ENCODE measurements at regions not wholly inside any gene's neighbourhood (a gene's known extent, or its start where the extent isn't known, plus 50 kb on each side); places are given as distances from the start of the nearest gene placed in this dataset.

DNA sequence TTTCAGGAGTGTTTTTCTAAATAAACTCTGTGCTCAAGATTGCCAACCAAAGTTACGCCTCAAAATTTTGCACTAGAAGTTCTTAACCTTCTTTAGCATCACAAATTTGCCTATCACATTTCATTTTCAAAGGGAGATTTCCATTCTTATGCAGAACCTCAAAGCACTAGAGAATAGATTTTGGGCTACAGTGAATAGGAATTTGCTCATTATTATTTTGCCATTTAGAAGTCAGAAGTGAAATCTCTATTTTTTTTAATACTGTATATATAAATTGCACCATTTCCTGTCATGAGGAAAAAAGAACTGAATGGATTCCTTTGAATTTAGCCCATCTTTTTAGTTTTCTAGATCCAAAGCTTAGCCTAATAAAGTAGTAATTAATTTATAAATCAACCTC is 796.4 kb downstream of the ADGRL2 start:
- H3K27ac ChIP-seq: no peak overlapping the region
- no peak for TF ChIP-seq CTCF (conservative IDR thresholded peaks at IDR 0.05)
- no peak for TF ChIP-seq ZFX (IDR thresholded peaks at IDR 0.05)

DNA sequence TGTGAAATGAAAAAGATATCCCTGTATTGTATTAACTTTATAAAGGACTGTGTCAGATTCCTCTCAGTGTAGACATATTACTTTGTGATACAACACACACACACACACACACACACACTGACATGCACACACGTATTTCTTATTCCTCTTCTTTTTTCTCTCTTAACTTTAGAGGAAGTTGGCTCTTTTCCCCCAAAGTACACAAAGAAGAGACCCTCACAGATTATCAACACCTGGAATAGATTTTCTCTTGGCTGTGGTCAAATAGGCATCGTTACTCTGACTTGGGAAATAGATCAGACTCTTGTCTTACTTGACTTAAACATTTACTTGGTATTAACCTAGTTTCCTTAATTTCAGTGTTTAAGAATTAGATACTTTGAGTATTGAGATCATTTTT is 792.8 kb downstream of the ADGRL2 start:
- TF ChIP-seq CTCF (conservative IDR thresholded peaks at IDR 0.05): no peak
- no peak for TF ChIP-seq ZFX (IDR thresholded peaks at IDR 0.05)
- H3K27ac ChIP-seq: no peak overlapping the region

DNA sequence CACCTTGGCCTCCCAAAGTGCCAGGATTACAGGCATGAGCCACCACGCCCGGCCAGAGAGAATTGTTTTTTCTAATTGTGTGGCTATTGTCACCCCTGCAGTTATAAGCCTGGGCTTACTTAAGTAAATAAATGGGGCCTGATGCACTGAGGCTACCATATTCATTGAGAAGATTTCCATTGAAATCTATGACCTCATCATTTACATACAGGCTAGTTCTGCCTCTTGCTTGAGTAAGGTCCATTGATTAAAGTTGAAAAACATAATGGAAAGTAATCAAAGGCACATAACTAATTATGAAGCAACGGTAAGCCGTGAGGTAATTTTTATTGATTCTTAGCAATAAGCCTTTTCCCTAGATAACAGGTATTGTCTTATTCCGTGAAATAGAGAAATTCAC is 788.9 kb downstream of the ADGRL2 start:
- TF ChIP-seq CTCF (conservative IDR thresholded peaks at IDR 0.05) (no peak), ZFX (IDR thresholded peaks at IDR 0.05) (no peak)

DNA sequence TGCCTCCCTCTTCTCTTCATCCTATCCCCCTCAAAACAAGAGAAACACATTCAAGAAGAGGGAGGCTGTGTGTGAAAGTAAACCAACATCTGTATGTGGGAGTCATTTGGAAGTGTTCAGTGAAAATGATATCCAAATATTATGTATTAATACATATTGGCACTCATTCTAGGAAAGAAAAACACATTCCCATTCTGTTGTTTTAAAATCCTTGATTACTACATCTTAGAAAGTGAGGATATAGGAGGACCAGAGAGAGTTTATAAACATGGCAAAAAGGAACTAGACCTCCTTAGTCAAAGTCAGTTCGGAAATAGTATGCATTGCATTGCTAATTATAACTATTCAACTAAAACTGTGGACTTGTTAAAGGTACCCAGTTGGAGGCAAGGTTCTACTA is 786.6 kb downstream of the ADGRL2 start:
- TF ChIP-seq CTCF (conservative IDR thresholded peaks at IDR 0.05) (no peak), ZFX (IDR thresholded peaks at IDR 0.05) (no peak)
- no peak overlapping the region for H3K27ac ChIP-seq

More for the DNA sequence above, 788.9 kb downstream of the ADGRL2 start:
- no peak overlapping the region for H3K27ac ChIP-seq

- no peak for TF ChIP-seq ZFX (IDR thresholded peaks at IDR 0.05)
- no peak for TF ChIP-seq CTCF (conservative IDR thresholded peaks at IDR 0.05)
- no peak overlapping the region for H3K27ac ChIP-seq
These were observed 785.7 kb downstream of the ADGRL2 start for GRCh38 chr1:82586473-82586872.

DNA sequence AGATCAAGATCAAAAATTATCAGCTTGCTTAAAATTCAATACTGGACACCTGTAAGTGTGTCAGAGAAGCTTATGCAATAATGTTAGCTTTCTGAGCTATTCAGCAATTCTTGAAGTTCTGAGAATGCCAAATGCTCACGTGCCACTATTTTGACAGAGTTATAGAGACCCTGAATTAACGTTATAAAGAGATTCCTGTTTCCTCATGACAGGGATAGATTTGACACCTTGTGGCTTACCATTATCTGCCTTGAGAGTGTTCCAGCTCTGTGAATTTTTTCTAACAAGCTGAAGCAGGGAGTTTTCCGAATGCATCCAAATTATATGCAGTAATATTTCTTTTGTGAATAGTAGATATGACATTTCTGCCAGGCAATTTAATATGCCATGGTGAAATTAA is 781.6 kb downstream of the ADGRL2 start:
- TF ChIP-seq ZFX (IDR thresholded peaks at IDR 0.05) (no peak), CTCF (conservative IDR thresholded peaks at IDR 0.05) (no peak)
- no peak overlapping the region for H3K27ac ChIP-seq

DNA sequence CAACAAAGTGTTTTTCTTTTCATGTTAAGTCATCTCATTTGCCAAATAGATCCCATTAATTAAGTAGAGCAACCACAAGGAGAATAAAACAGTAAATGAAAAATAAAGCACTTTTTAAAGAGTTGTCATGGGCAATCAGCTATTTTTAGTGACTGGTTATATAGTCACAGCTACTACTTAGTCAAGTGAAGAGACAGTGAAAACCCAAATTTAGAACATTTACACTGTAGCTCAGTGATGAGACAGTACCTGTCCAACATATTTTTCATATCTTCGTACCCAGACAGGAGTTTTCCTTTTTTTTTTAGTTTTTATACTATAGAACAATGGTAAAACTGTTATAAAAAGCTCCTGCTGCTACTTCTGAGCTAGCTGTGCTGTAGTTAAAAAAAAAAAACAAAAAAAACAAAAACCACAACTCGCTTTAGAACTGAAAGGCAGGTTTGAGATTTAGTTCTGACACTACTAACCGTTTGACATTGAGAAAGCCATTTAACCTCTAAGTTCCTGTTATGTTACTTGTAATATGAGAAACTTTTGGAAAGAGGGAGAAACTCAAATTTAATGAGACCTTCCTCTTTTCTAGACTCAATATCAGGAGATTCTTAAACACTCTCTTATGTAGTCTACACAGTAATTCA is 777.5 kb downstream of the ADGRL2 start:
- TF ChIP-seq ZFX (IDR thresholded peaks at IDR 0.05): no peak
- no peak overlapping the region for H3K27ac ChIP-seq

GRCh38 chr1:82567348-82567747 is 766.6 kb downstream of the ADGRL2 start:
- TF ChIP-seq ZFX (IDR thresholded peaks at IDR 0.05) (no peak), CTCF (conservative IDR thresholded peaks at IDR 0.05) (no peak)
- no peak overlapping the region for H3K27ac ChIP-seq

Measured in C4-2B (cell line).